ENCODE measurements at regions not wholly inside any gene's neighbourhood (a gene's known extent, or its start where the extent isn't known, plus 50 kb on each side); places are given as distances from the start of the nearest gene placed in this dataset.
A peak's percentile ranks its signal among the peaks of the same experiment; 100 is the strongest.
"Not testable (repeated sequence)": the region's sequence is repeated elsewhere in the genome, so short reads cannot be mapped to it uniquely, and the experiment has no call there.

GRCh38 chr20:47906348-47906660 is 121.0 kb upstream of the SULF2 start:
- no peak for DNase-seq

GRCh38 chr20:47905628-47906347 is 120.5 kb upstream of the SULF2 start:
- DNase-seq = no peak

- DNase-seq = not testable (repeated sequence)
Observed at GRCh38 chr20:47903009-47903408, 117.7 kb upstream of the SULF2 start.

- not testable (repeated sequence) for DNase-seq
Observed at GRCh38 chr20:47899313-47899712, 114.0 kb upstream of the SULF2 start.

- DNase-seq = no peak
Observed at GRCh38 chr20:47897461-47897860, 112.2 kb upstream of the SULF2 start.

GRCh38 chr20:47892681-47893080 is 107.4 kb upstream of the SULF2 start:
- DNase-seq = not testable (repeated sequence)

GRCh38 chr20:47890708-47891107 is 105.4 kb upstream of the SULF2 start:
- not testable (repeated sequence) for DNase-seq

GRCh38 chr20:47889751-47890150 is 104.5 kb upstream of the SULF2 start:
- DNase-seq = not testable (repeated sequence)

- no peak for DNase-seq
Observed at GRCh38 chr20:47888351-47888750, 103.1 kb upstream of the SULF2 start.

- DNase-seq = no peak
Observed at GRCh38 chr20:47887477-47888080, 102.3 kb upstream of the SULF2 start.

- DNase-seq = no peak
Observed at GRCh38 chr20:47887064-47887463, 101.8 kb upstream of the SULF2 start.

- peak; percentile 14 for DNase-seq
Observed at GRCh38 chr20:47886454-47887041, 101.3 kb upstream of the SULF2 start.

- no peak for DNase-seq
Observed at GRCh38 chr20:47885909-47886453, 100.7 kb upstream of the SULF2 start.

GRCh38 chr20:47883940-47884339 is 98.7 kb upstream of the SULF2 start:
- not testable (repeated sequence) for DNase-seq

- no peak for DNase-seq
Observed at GRCh38 chr20:47883186-47883585, 97.9 kb upstream of the SULF2 start.

GRCh38 chr20:47879771-47880170 is 94.5 kb upstream of the SULF2 start:
- no peak for DNase-seq

GRCh38 chr20:47878601-47879027 is 93.3 kb upstream of the SULF2 start:
- DNase-seq = no peak

GRCh38 chr20:47876311-47877088 is 91.2 kb upstream of the SULF2 start:
- no peak for DNase-seq

- no peak for DNase-seq
Observed at GRCh38 chr20:47875297-47876025, 90.2 kb upstream of the SULF2 start.

- no peak for DNase-seq
Observed at GRCh38 chr20:47872341-47872740, 87.1 kb upstream of the SULF2 start.

GRCh38 chr20:47870475-47870874 is 85.2 kb upstream of the SULF2 start:
- DNase-seq = no peak

GRCh38 chr20:47868744-47869143 is 83.5 kb upstream of the SULF2 start:
- DNase-seq = no peak

- DNase-seq = no peak
Observed at GRCh38 chr20:47868236-47868635, 83.0 kb upstream of the SULF2 start.

All from NCI-H1092 treated with DMSO at 0.1 percent for 48 hours (cell line).